ENCODE measurements at regions not wholly inside any gene's neighbourhood (a gene's known extent, or its start where the extent isn't known, plus 50 kb on each side); places are given as distances from the start of the nearest gene placed in this dataset.

- no peak overlapping the region for H3K9ac ChIP-seq (ENCODE audit: low read length)
- no peak overlapping the region for H3K27ac ChIP-seq (ENCODE audit: low read depth, low read length)
- no peaks in the 10 kb centered on the region for H3K36me3 ChIP-seq (ENCODE audit: control insufficient read depth, insufficient read depth, low read length)
- no peaks in the 10 kb centered on the region for H3K4me1 ChIP-seq (ENCODE audit: control insufficient read depth, insufficient read depth, low read length)
- H3K4me3 ChIP-seq (ENCODE audit: low read depth, low read length), result no peak overlapping the region
- H3K9me3 ChIP-seq (ENCODE audit: control insufficient read depth, insufficient read depth, low read depth, low read length), result peaks cover 20% of the 10 kb centered on the region
- H3K27me3 ChIP-seq (ENCODE audit: control insufficient read depth, insufficient read depth, low read length), result no peaks in the 10 kb centered on the region
These were observed 60.7 kb upstream of the ITGA6 start for GRCh38 chr2:172366596-172367150.

GRCh38 chr2:172370821-172371455, 56.4 kb upstream of the ITGA6 start:
- H3K36me3 ChIP-seq (ENCODE audit: control insufficient read depth, insufficient read depth, low read length), result no peaks in the 10 kb centered on the region
- H3K4me3 ChIP-seq (ENCODE audit: low read depth, low read length), result no peak overlapping the region
- no peaks in the 10 kb centered on the region for H3K27me3 ChIP-seq (ENCODE audit: control insufficient read depth, insufficient read depth, low read length)
- H3K9me3 ChIP-seq (ENCODE audit: control insufficient read depth, insufficient read depth, low read depth, low read length), result peaks cover 20% of the 10 kb centered on the region
- H3K9ac ChIP-seq (ENCODE audit: low read length), result no peak overlapping the region
- H3K4me1 ChIP-seq (ENCODE audit: control insufficient read depth, insufficient read depth, low read length), result no peaks in the 10 kb centered on the region
- no peak overlapping the region for H3K27ac ChIP-seq (ENCODE audit: low read depth, low read length)

- peaks cover 20% of the 10 kb centered on the region for H3K9me3 ChIP-seq (ENCODE audit: control insufficient read depth, insufficient read depth, low read depth, low read length)
- no peak overlapping the region for H3K27ac ChIP-seq (ENCODE audit: low read depth, low read length)
- H3K4me3 ChIP-seq (ENCODE audit: low read depth, low read length), result no peak overlapping the region
- no peaks in the 10 kb centered on the region for H3K27me3 ChIP-seq (ENCODE audit: control insufficient read depth, insufficient read depth, low read length)
- H3K4me1 ChIP-seq (ENCODE audit: control insufficient read depth, insufficient read depth, low read length), result no peaks in the 10 kb centered on the region
- H3K9ac ChIP-seq (ENCODE audit: low read length), result no peak overlapping the region
- no peaks in the 10 kb centered on the region for H3K36me3 ChIP-seq (ENCODE audit: control insufficient read depth, insufficient read depth, low read length)
These were observed 55.0 kb upstream of the ITGA6 start for GRCh38 chr2:172372436-172372835.

- Histone ChIP-seq H3K9me3 (ENCODE audit: control insufficient read depth, insufficient read depth, low read depth, low read length) (peaks cover 20% of the 10 kb centered on the region), H3K4me1 (ENCODE audit: control insufficient read depth, insufficient read depth, low read length) (no peaks in the 10 kb centered on the region), H3K4me3 (ENCODE audit: low read depth, low read length) (no peak overlapping the region), H3K36me3 (ENCODE audit: control insufficient read depth, insufficient read depth, low read length) (no peaks in the 10 kb centered on the region), H3K27ac (ENCODE audit: low read depth, low read length) (no peak overlapping the region), H3K9ac (ENCODE audit: low read length) (no peak overlapping the region), H3K27me3 (ENCODE audit: control insufficient read depth, insufficient read depth, low read length) (no peaks in the 10 kb centered on the region)
These were observed 54.3 kb upstream of the ITGA6 start for GRCh38 chr2:172373076-172373475.

- Histone ChIP-seq H3K4me3 (ENCODE audit: low read depth, low read length) (no peak overlapping the region), H3K27ac (ENCODE audit: low read depth, low read length) (no peak overlapping the region), H3K36me3 (ENCODE audit: control insufficient read depth, insufficient read depth, low read length) (no peaks in the 10 kb centered on the region; the same call in 1 of the 2 replicates), H3K4me1 (ENCODE audit: control insufficient read depth, insufficient read depth, low read length) (no peaks in the 10 kb centered on the region), H3K9me3 (ENCODE audit: control insufficient read depth, insufficient read depth, low read depth, low read length) (peaks cover 17% of the 10 kb centered on the region), H3K27me3 (ENCODE audit: control insufficient read depth, insufficient read depth, low read length) (no peaks in the 10 kb centered on the region), H3K9ac (ENCODE audit: low read length) (no peak overlapping the region)
These were observed 53.6 kb upstream of the ITGA6 start for GRCh38 chr2:172373766-172374165.

- H3K27me3 ChIP-seq (ENCODE audit: control insufficient read depth, insufficient read depth, low read length), result no peaks in the 10 kb centered on the region
- H3K9ac ChIP-seq (ENCODE audit: low read length), result no peak overlapping the region
- H3K9me3 ChIP-seq (ENCODE audit: control insufficient read depth, insufficient read depth, low read depth, low read length), result peaks cover 18% of the 10 kb centered on the region
- H3K27ac ChIP-seq (ENCODE audit: low read depth, low read length), result no peak overlapping the region
- no peaks in the 10 kb centered on the region for H3K4me1 ChIP-seq (ENCODE audit: control insufficient read depth, insufficient read depth, low read length)
- no peaks in the 10 kb centered on the region; the same call in 1 of the 2 replicates for H3K36me3 ChIP-seq (ENCODE audit: control insufficient read depth, insufficient read depth, low read length)
- H3K4me3 ChIP-seq (ENCODE audit: low read depth, low read length), result no peak overlapping the region
These were observed 52.8 kb upstream of the ITGA6 start for GRCh38 chr2:172374318-172375240.

- H3K9ac ChIP-seq (ENCODE audit: low read length), result no peak overlapping the region
- H3K9me3 ChIP-seq (ENCODE audit: control insufficient read depth, insufficient read depth, low read depth, low read length), result peaks cover 15% of the 10 kb centered on the region
- no peak overlapping the region for H3K27ac ChIP-seq (ENCODE audit: low read depth, low read length)
- no peaks in the 10 kb centered on the region for H3K27me3 ChIP-seq (ENCODE audit: control insufficient read depth, insufficient read depth, low read length)
- H3K4me1 ChIP-seq (ENCODE audit: control insufficient read depth, insufficient read depth, low read length), result peaks cover 5% of the 10 kb centered on the region
- H3K4me3 ChIP-seq (ENCODE audit: low read depth, low read length), result no peak overlapping the region
- no peaks in the 10 kb centered on the region; the same call in 1 of the 2 replicates for H3K36me3 ChIP-seq (ENCODE audit: control insufficient read depth, insufficient read depth, low read length)
These were observed 52.1 kb upstream of the ITGA6 start for GRCh38 chr2:172375251-172375650.

DNA sequence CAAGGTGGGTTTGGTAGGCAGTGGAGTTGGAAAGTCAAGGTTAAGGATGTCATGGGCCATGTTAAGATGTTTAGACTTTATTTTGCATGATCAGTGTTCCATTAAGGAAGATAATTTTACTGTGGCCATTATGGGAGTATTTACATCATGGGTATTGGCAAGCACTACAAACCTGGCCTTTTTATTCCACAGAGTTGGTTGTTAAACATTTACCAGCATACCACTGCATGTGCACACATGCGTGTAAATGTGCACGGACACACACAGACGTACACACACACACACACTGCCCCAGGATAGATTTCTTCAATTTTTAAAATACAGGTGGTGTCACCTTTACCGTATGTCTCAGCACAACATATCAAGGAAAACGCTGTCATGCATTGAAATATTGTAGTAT, 51.4 kb upstream of the ITGA6 start:
- no peak overlapping the region for H3K9ac ChIP-seq (ENCODE audit: low read length)
- H3K36me3 ChIP-seq (ENCODE audit: control insufficient read depth, insufficient read depth, low read length), result no peaks in the 10 kb centered on the region; the same call in 1 of the 2 replicates
- no peak overlapping the region for H3K4me3 ChIP-seq (ENCODE audit: low read depth, low read length)
- peaks cover 12% of the 10 kb centered on the region for H3K9me3 ChIP-seq (ENCODE audit: control insufficient read depth, insufficient read depth, low read depth, low read length)
- H3K4me1 ChIP-seq (ENCODE audit: control insufficient read depth, insufficient read depth, low read length), result peaks cover 11% of the 10 kb centered on the region
- H3K27me3 ChIP-seq (ENCODE audit: control insufficient read depth, insufficient read depth, low read length), result no peaks in the 10 kb centered on the region
- no peak overlapping the region for H3K27ac ChIP-seq (ENCODE audit: low read depth, low read length)

DNA sequence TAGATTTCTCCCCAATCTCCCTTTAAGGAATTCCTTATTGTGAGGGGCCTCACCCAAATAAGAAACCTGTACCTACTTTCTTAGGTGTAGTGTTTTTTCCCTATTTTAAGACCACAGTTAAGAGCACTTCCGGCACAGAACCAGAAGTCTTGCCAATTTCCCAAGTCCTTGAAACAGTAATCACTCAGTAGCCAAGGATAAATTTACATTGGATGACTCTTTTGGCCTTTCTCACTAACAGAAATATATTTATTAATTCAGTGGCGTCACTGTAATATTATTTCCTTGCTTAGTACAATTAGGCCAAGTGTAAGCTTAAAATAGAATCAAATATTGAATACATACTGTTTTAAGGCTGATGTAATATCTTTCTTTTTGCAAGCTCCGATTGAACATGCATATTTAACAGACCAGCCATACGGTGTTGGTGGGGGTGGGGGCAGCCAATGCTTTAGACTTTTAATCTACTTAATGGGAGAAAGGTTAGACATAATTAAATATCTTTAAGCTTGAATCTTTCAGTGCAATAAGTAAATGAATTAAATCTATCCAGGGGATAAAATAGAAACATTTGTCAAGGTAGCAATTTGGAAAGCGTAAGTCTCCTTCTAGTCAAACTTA, 50.8 kb upstream of the ITGA6 start:
- no peaks in the 10 kb centered on the region for H3K27me3 ChIP-seq (ENCODE audit: control insufficient read depth, insufficient read depth, low read length)
- no peak overlapping the region for H3K9ac ChIP-seq (ENCODE audit: low read length)
- H3K4me3 ChIP-seq (ENCODE audit: low read depth, low read length), result no peak overlapping the region
- no peaks in the 10 kb centered on the region; the same call in 1 of the 2 replicates for H3K36me3 ChIP-seq (ENCODE audit: control insufficient read depth, insufficient read depth, low read length)
- peaks cover 17% of the 10 kb centered on the region for H3K4me1 ChIP-seq (ENCODE audit: control insufficient read depth, insufficient read depth, low read length)
- no peak overlapping the region for H3K27ac ChIP-seq (ENCODE audit: low read depth, low read length)
- peaks cover 9% of the 10 kb centered on the region for H3K9me3 ChIP-seq (ENCODE audit: control insufficient read depth, insufficient read depth, low read depth, low read length)

GRCh38 chr2:172377408-172377807, 50.0 kb upstream of the ITGA6 start:
- no peaks in the 10 kb centered on the region for H3K27me3 ChIP-seq (ENCODE audit: control insufficient read depth, insufficient read depth, low read length)
- peaks cover 23% of the 10 kb centered on the region for H3K4me1 ChIP-seq (ENCODE audit: control insufficient read depth, insufficient read depth, low read length)
- no peak overlapping the region for H3K27ac ChIP-seq (ENCODE audit: low read depth, low read length)
- H3K36me3 ChIP-seq (ENCODE audit: control insufficient read depth, insufficient read depth, low read length), result no peaks in the 10 kb centered on the region; the same call in 1 of the 2 replicates
- H3K9me3 ChIP-seq (ENCODE audit: control insufficient read depth, insufficient read depth, low read depth, low read length), result peaks cover 9% of the 10 kb centered on the region
- no peak overlapping the region for H3K4me3 ChIP-seq (ENCODE audit: low read depth, low read length)
- H3K9ac ChIP-seq (ENCODE audit: low read length), result no peak overlapping the region
